H9 (cell line): ENCODE measurements at regions not wholly inside any gene's neighbourhood (a gene's known extent, or its start where the extent isn't known, plus 50 kb on each side); places are given as distances from the start of the nearest gene placed in this dataset.

ENCODE experiments used
- DNase-seq: peaks from one replicate; pipeline ENCODE4 v3.0.0-alpha.2; 2017
- H2AFZ ChIP-seq: one replicate; pipeline ENCODE4 v1.6.1; 2013; ENCODE audit warnings: mild to moderate bottlenecking, low read length, control low read depth, moderate library complexity
- H2AK5ac ChIP-seq: 2 replicates; pipeline ENCODE4 v1.6.1; 2013; ENCODE audit warnings: low read length, control low read depth, mixed read lengths; ENCODE audit not compliant: insufficient read length
- H2BK120ac ChIP-seq: one replicate; pipeline ENCODE4 v1.6.1; 2013; ENCODE audit warnings: low read depth, mild to moderate bottlenecking, low read length, control low read depth, inconsistent platforms; ENCODE audit not compliant: poor library complexity, severe bottlenecking
- H2BK12ac ChIP-seq: 2 replicates; pipeline ENCODE4 v1.6.1; 2013; ENCODE audit warnings: low read length, control low read depth, mixed read lengths, low read depth; ENCODE audit not compliant: insufficient read length
- H2BK15ac ChIP-seq: 2 replicates; pipeline ENCODE4 v1.6.1; 2013; ENCODE audit warnings: low read depth, low read length, control low read depth
- H2BK20ac ChIP-seq: one replicate; pipeline ENCODE4 v1.6.1; 2013; ENCODE audit warnings: low read depth, mild to moderate bottlenecking, low read length, control low read depth, inconsistent platforms; ENCODE audit not compliant: poor library complexity, severe bottlenecking
- H2BK5ac ChIP-seq: 2 replicates; pipeline ENCODE4 v1.6.1; 2013; ENCODE audit warnings: low read length, control low read depth, mixed read lengths; ENCODE audit not compliant: insufficient read length
- H3K14ac ChIP-seq: 2 replicates; pipeline ENCODE4 v1.6.1; 2013; ENCODE audit warnings: low read length, control low read depth; ENCODE audit not compliant: insufficient read depth
- H3K18ac ChIP-seq: 2 replicates; pipeline ENCODE4 v1.6.1; 2013; ENCODE audit warnings: low read depth, mild to moderate bottlenecking, mixed read lengths, low read length, control low read depth; ENCODE audit not compliant: insufficient read length
- H3K23ac ChIP-seq: 2 replicates; pipeline ENCODE4 v1.6.1; 2013; ENCODE audit warnings: low read length, control low read depth, mixed read lengths, low read depth; ENCODE audit not compliant: insufficient read length
- H3K23me2 ChIP-seq: 2 replicates; pipeline ENCODE4 v1.6.1; 2013; ENCODE audit warnings: low read depth, mild to moderate bottlenecking, mixed read lengths, low read length, control low read depth; ENCODE audit not compliant: insufficient read length, poor library complexity, severe bottlenecking
- H3K27ac ChIP-seq: 2 replicates; pipeline ENCODE4 v1.5.1; 2013; ENCODE audit warnings: low read length, control low read depth, mixed read lengths, low read depth; ENCODE audit not compliant: insufficient read length
- H3K27me3 ChIP-seq: 2 replicates; pipeline ENCODE4 v1.6.1; 2013; ENCODE audit warnings: low read length, control low read depth, inconsistent platforms; ENCODE audit not compliant: insufficient read depth
- H3K4ac ChIP-seq: 2 replicates; pipeline ENCODE4 v1.6.1; 2013; ENCODE audit warnings: low read depth, mild to moderate bottlenecking, control low read depth, inconsistent platforms, low read length, moderate library complexity
- H3K4me1 ChIP-seq: 2 replicates; pipeline ENCODE4 v1.6.1; 2013; ENCODE audit warnings: low read length, control low read depth, inconsistent platforms; ENCODE audit not compliant: insufficient read depth
- H3K4me2 ChIP-seq: 2 replicates; pipeline ENCODE4 v1.6.1; 2013; ENCODE audit warnings: low read length, control low read depth, mixed read lengths; ENCODE audit not compliant: insufficient read length, insufficient read depth
- H3K56ac ChIP-seq: 2 replicates; pipeline ENCODE4 v1.6.1; 2013; ENCODE audit warnings: low read depth, mild to moderate bottlenecking, mixed read lengths, low read length, control low read depth; ENCODE audit not compliant: insufficient read length
- H3K79me1 ChIP-seq: 2 replicates; pipeline ENCODE4 v1.6.1; 2013; ENCODE audit warnings: low read depth, mild to moderate bottlenecking, moderate library complexity, low read length, control low read depth, inconsistent platforms; ENCODE audit not compliant: insufficient read depth, poor library complexity, severe bottlenecking
- H3K79me2 ChIP-seq: 2 replicates; pipeline ENCODE4 v1.6.1; 2013; ENCODE audit warnings: low read length, control low read depth, inconsistent platforms; ENCODE audit not compliant: insufficient read depth
- H3K9ac ChIP-seq: 2 replicates; pipeline ENCODE4 v1.6.1; 2013; ENCODE audit warnings: low read length, control low read depth, mixed read lengths; ENCODE audit not compliant: insufficient read length; ENCODE audit errors: extremely low read depth
- H3K9me3 ChIP-seq: one replicate; pipeline ENCODE4 v1.6.1; 2013; ENCODE audit warnings: low read depth, low read length, inconsistent platforms; ENCODE audit not compliant: control insufficient read depth
- H3T11ph ChIP-seq: one replicate; pipeline ENCODE4 v1.6.1; 2013; ENCODE audit warnings: mild to moderate bottlenecking, low read length, control low read depth, inconsistent platforms
- H4K20me1 ChIP-seq: one replicate; pipeline ENCODE4 v1.6.1; 2013; ENCODE audit not compliant: control insufficient read depth, insufficient read length, insufficient read depth
- H4K5ac ChIP-seq: 2 replicates; pipeline ENCODE4 v1.6.1; 2013; ENCODE audit warnings: low read depth, mild to moderate bottlenecking, mixed read lengths, low read length, control low read depth; ENCODE audit not compliant: insufficient read length
- H4K8ac ChIP-seq: replicated peaks from 2 replicates; pipeline ENCODE4 v1.6.1; 2013; ENCODE audit warnings: low read length, control low read depth, mixed read lengths, low read depth; ENCODE audit not compliant: insufficient read length
- H4K91ac ChIP-seq: 2 replicates; pipeline ENCODE4 v1.6.1; 2013; ENCODE audit warnings: low read depth, mild to moderate bottlenecking, moderate library complexity, mixed read lengths, low read length, control low read depth; ENCODE audit not compliant: insufficient read length
- H3K27ac Mint-ChIP-seq, 3 experiments: 2 replicates in 2 of 3; 3 replicates in 1 of 3; pipeline ENCODE4 v1.8.0; 2020 to 2021; ENCODE audit warnings: mixed read lengths in 3 of 3, mild to moderate bottlenecking in 1 of 3, moderate library complexity in 1 of 3
- H3K27me3 Mint-ChIP-seq: 2 replicates; pipeline ENCODE4 v1.8.0; 2021; ENCODE audit warnings: low read depth, mild to moderate bottlenecking, moderate library complexity, mixed read lengths
- H3K36me3 Mint-ChIP-seq, 3 experiments: 2 replicates in 2 of 3; 3 replicates in 1 of 3; pipeline ENCODE4 v1.8.0; 2020 to 2021; ENCODE audit warnings: low read depth in 3 of 3, mixed read lengths in 3 of 3; ENCODE audit not compliant: insufficient read depth in 1 of 3
- H3K4me1 Mint-ChIP-seq, 2 experiments: 2 replicates each; pipeline ENCODE4 v1.8.0; 2020; ENCODE audit warnings: mixed read lengths in 2 of 2
- H3K4me3 Mint-ChIP-seq, 2 experiments: 2 replicates in 1 of 2; 3 replicates in 1 of 2; pipeline ENCODE4 v1.8.0; 2020 to 2021; ENCODE audit warnings: mild to moderate bottlenecking in 2 of 2, mixed read lengths in 2 of 2, moderate library complexity in 1 of 2
- H3K9me3 Mint-ChIP-seq, 2 experiments: 2 replicates in 1 of 2; 3 replicates in 1 of 2; pipeline ENCODE4 v1.8.0; 2020; ENCODE audit warnings: mild to moderate bottlenecking in 2 of 2, mixed read lengths in 2 of 2, moderate library complexity in 1 of 2
- WGBS: extraction: QIAGEN DNeasy Blood & Tissue Kit; methylation state at CpG from one replicate; pipeline ENCODE4 v1.1.7; 2013; ENCODE audit warnings: missing lambda C conversion rate, low lambda C conversion rate, mixed read lengths; ENCODE audit not compliant: insufficient read length; ENCODE audit errors: extremely low coverage; 5-methylcytosine and 5-hydroxymethylcytosine counted together
- TF ChIP-seq, protein P1 (sequence below): fragments of 200-600 bp; sonication (generic); conservative IDR thresholded peaks from 3 replicates; pipeline ENCODE4 v1.8.0; 2021; ENCODE audit warnings: antibody characterized with exemption, mild to moderate bottlenecking

DNA sequence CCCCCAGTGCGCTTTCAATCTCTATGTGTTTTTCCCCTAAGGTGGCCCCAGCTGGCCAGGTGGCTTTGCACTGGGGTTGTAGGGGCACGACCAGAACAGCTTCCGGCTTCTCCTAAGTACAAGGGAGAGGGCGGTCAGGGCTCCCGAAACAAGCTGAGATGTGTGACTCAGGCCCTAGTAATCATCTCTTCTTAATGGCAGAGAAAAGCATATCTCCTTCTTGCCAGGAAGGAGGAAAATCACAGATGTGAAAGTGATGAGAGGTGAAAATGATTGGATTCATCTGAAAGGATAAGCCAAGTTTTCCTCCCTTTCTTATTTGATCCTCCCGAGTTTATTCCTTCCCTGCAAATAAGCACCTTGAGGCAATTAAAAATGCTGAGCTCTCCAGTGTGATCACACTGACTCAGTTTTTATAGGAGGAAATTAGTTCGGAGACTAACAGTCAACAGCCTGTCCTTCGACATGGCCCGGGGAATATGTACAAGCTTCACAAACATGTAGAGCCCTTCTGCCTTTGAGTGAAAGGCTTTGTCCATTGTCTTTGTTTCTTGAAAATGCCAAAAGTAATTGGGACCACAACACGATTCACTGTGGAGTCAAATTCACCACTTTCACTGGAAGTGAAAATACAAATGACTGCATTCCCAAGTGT lies 514.8 kb downstream of the PSAT1 start:
- H3K27me3 Mint-ChIP-seq: no peaks in the 10 kb centered on the region; the same call in 1 of the 2 replicates
- Histone ChIP-seq H3K23me2 (no peaks in the 10 kb centered on the region), H3K18ac (no peak overlapping the region), H3K4ac (no peak overlapping the region), H3K9ac (no peak overlapping the region), H3K56ac (no peak overlapping the region), H3K27ac (no peak overlapping the region), H2BK20ac (no peak overlapping the region), H3K9me3 (no peaks in the 10 kb centered on the region), H2BK12ac (no peak overlapping the region), H3K27me3 (no peaks in the 10 kb centered on the region), H3T11ph (no peak overlapping the region), H3K14ac (no peak overlapping the region), H3K23ac (no peak overlapping the region), H3K79me1 (no peaks in the 10 kb centered on the region), H4K91ac (no peak overlapping the region), H4K8ac (no peak overlapping the region), H2BK120ac (no peak overlapping the region), H3K4me2 (no peak overlapping the region), H3K4me1 (no peaks in the 10 kb centered on the region), H2BK15ac (no peak overlapping the region), H2AFZ (no peak overlapping the region), H2BK5ac (no peak overlapping the region), H4K5ac (no peak overlapping the region), H3K79me2 (no peaks in the 10 kb centered on the region), H2AK5ac (no peak overlapping the region), H4K20me1 (no peaks in the 10 kb centered on the region)
- no CpG with 5 or more reads among the region's 10 CpGs for WGBS
- peaks cover 4% of the 10 kb centered on the region in 2 experiments; a peak in 3 of 4 replicates for H3K4me1 Mint-ChIP-seq
- no peaks in the 10 kb centered on the region for H3K9me3 Mint-ChIP-seq
- DNase-seq: no peak
- H3K27ac Mint-ChIP-seq: peak overlapping the region in 1 of 3 experiments; percentile 26; a peak in 1 of 7 replicates
- H3K4me3 Mint-ChIP-seq: no peak overlapping the region
- TF ChIP-seq, protein P1, sequence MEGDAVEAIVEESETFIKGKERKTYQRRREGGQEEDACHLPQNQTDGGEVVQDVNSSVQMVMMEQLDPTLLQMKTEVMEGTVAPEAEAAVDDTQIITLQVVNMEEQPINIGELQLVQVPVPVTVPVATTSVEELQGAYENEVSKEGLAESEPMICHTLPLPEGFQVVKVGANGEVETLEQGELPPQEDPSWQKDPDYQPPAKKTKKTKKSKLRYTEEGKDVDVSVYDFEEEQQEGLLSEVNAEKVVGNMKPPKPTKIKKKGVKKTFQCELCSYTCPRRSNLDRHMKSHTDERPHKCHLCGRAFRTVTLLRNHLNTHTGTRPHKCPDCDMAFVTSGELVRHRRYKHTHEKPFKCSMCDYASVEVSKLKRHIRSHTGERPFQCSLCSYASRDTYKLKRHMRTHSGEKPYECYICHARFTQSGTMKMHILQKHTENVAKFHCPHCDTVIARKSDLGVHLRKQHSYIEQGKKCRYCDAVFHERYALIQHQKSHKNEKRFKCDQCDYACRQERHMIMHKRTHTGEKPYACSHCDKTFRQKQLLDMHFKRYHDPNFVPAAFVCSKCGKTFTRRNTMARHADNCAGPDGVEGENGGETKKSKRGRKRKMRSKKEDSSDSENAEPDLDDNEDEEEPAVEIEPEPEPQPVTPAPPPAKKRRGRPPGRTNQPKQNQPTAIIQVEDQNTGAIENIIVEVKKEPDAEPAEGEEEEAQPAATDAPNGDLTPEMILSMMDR: no peak
- no peaks in the 10 kb centered on the region for H3K36me3 Mint-ChIP-seq
